ENCODE measurements at regions not wholly inside any gene's neighbourhood (a gene's known extent, or its start where the extent isn't known, plus 50 kb on each side); places are given as distances from the start of the nearest gene placed in this dataset.

DNA sequence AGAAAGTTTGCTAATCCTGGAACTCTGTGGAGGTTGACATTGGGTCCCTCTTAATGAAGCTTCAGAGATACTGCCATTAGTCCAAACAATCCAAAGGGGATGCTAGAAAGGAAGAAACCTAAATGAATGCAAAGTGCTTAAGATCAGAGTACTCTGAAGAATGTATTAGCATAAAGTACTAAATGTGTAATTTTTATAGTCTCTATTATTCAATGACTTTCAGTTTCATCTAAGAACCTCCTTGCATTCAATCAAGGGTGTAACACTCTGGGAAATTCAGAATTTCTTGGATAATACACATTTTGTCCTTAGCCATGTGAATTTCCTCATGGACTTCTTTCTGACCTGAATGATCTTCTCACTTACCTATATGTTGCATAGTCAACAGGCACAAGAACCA lies 1078.5 kb upstream of the ADGRL4 start:
- Histone ChIP-seq H3K27me3 (ENCODE audit: low read length) (no peaks in the 10 kb centered on the region), H3K27ac (ENCODE audit: low read depth, low read length) (no peak overlapping the region), H3K79me2 (ENCODE audit: insufficient read depth, low read length) (no peaks in the 10 kb centered on the region), H4K20me1 (ENCODE audit: low read depth, low read length) (no peaks in the 10 kb centered on the region), H3K4me2 (ENCODE audit: low read depth, low read length, poor library complexity, severe bottlenecking) (no peak overlapping the region), H3K9me2 (replicated peaks; ENCODE audit: insufficient read depth, low read length) (no peaks in the 10 kb centered on the region), H3K9ac (ENCODE audit: low read length) (no peak overlapping the region), H3K36me3 (ENCODE audit: low read length) (no peaks in the 10 kb centered on the region), H3K9me3 (ENCODE audit: insufficient read depth, low read length) (no peaks in the 10 kb centered on the region), H3K4me3 (ENCODE audit: insufficient read depth, low read length, poor library complexity, severe bottlenecking) (no peak overlapping the region), H2AFZ (ENCODE audit: low read depth, low read length, severe bottlenecking) (no peak overlapping the region), H3F3A (ENCODE audit: insufficient read depth) (no peaks in the 10 kb centered on the region)
- no peak for TF ChIP-seq EZH2phosphoT487 (conservative IDR thresholded peaks at IDR 0.05; ENCODE audit: low read length)
- TF ChIP-seq, protein P1, sequence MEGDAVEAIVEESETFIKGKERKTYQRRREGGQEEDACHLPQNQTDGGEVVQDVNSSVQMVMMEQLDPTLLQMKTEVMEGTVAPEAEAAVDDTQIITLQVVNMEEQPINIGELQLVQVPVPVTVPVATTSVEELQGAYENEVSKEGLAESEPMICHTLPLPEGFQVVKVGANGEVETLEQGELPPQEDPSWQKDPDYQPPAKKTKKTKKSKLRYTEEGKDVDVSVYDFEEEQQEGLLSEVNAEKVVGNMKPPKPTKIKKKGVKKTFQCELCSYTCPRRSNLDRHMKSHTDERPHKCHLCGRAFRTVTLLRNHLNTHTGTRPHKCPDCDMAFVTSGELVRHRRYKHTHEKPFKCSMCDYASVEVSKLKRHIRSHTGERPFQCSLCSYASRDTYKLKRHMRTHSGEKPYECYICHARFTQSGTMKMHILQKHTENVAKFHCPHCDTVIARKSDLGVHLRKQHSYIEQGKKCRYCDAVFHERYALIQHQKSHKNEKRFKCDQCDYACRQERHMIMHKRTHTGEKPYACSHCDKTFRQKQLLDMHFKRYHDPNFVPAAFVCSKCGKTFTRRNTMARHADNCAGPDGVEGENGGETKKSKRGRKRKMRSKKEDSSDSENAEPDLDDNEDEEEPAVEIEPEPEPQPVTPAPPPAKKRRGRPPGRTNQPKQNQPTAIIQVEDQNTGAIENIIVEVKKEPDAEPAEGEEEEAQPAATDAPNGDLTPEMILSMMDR (IDR thresholded peaks at IDR 0.05; ENCODE audit: insufficient read depth, low read length, poor library complexity, severe bottlenecking): no peak

DNA sequence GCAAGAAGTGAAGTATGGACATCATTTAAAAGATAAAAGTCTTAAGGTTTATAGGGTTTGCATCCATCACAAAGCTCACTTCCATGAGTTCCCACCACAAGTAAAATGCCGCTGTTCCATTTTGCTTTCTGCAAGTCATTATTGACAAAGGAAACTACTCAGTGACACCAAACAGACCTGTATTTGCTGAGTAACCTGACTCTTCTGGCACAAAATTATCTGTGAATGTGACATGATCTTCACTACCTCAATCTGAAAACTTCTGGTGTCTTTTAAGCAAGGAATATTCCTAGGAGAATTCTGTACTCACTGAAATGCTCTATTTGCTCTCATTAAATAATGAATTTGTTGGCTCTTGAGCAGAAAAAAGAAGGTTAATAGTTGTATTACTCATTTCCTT lies 1077.4 kb upstream of the ADGRL4 start:
- no peak overlapping the region for H3K4me3 ChIP-seq (ENCODE audit: insufficient read depth, low read length, poor library complexity, severe bottlenecking)
- H3K79me2 ChIP-seq (ENCODE audit: insufficient read depth, low read length): no peaks in the 10 kb centered on the region
- H3K9me3 ChIP-seq (ENCODE audit: insufficient read depth, low read length): no peaks in the 10 kb centered on the region
- no peaks in the 10 kb centered on the region for H3K9me2 ChIP-seq (replicated peaks; ENCODE audit: insufficient read depth, low read length)
- H3K27me3 ChIP-seq (ENCODE audit: low read length): no peaks in the 10 kb centered on the region
- no peaks in the 10 kb centered on the region for H3K36me3 ChIP-seq (ENCODE audit: low read length)
- TF ChIP-seq, protein P1 (IDR thresholded peaks at IDR 0.05; ENCODE audit: insufficient read depth, low read length, poor library complexity, severe bottlenecking): no peak
- TF ChIP-seq EZH2phosphoT487 (conservative IDR thresholded peaks at IDR 0.05; ENCODE audit: low read length): no peak
- no peaks in the 10 kb centered on the region for H4K20me1 ChIP-seq (ENCODE audit: low read depth, low read length)
- H3K9ac ChIP-seq (ENCODE audit: low read length): no peak overlapping the region
- no peak overlapping the region for H2AFZ ChIP-seq (ENCODE audit: low read depth, low read length, severe bottlenecking)
- H3K27ac ChIP-seq (ENCODE audit: low read depth, low read length): no peak overlapping the region
- no peaks in the 10 kb centered on the region for H3F3A ChIP-seq (ENCODE audit: insufficient read depth)
- no peak overlapping the region for H3K4me2 ChIP-seq (ENCODE audit: low read depth, low read length, poor library complexity, severe bottlenecking)

DNA sequence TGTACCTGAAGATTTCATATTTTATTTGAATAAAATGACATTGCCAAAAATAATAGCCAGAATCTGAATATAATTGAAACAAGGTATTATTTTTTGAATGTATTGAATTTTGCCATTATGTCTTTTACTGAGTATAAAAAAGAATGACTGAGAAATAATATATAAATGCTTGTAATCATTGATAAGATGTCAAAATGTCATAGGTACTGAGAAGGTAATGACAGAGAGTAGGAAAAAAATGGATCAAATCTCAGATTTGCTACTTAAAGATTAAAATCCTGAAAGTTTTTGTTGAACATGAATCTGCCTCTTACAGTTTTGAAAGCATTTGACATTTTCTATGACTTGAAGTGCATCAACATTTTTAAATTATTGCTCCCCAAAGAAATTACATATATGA lies 1069.9 kb upstream of the ADGRL4 start:
- TF ChIP-seq, protein P1 (IDR thresholded peaks at IDR 0.05; ENCODE audit: insufficient read depth, low read length, poor library complexity, severe bottlenecking): no peak
- TF ChIP-seq EZH2phosphoT487 (conservative IDR thresholded peaks at IDR 0.05; ENCODE audit: low read length): no peak
- no peak overlapping the region for H3K9ac ChIP-seq (ENCODE audit: low read length)
- H3K79me2 ChIP-seq (ENCODE audit: insufficient read depth, low read length): no peaks in the 10 kb centered on the region
- no peaks in the 10 kb centered on the region for H3K36me3 ChIP-seq (ENCODE audit: low read length)
- H2AFZ ChIP-seq (ENCODE audit: low read depth, low read length, severe bottlenecking): peak overlapping the region; percentile 68
- no peaks in the 10 kb centered on the region for H4K20me1 ChIP-seq (ENCODE audit: low read depth, low read length)
- no peaks in the 10 kb centered on the region for H3K9me2 ChIP-seq (replicated peaks; ENCODE audit: insufficient read depth, low read length)
- H3K4me2 ChIP-seq (ENCODE audit: low read depth, low read length, poor library complexity, severe bottlenecking): no peak overlapping the region
- no peaks in the 10 kb centered on the region for H3K27me3 ChIP-seq (ENCODE audit: low read length)
- no peaks in the 10 kb centered on the region for H3K9me3 ChIP-seq (ENCODE audit: insufficient read depth, low read length)
- H3K27ac ChIP-seq (ENCODE audit: low read depth, low read length): no peak overlapping the region
- no peak overlapping the region for H3K4me3 ChIP-seq (ENCODE audit: insufficient read depth, low read length, poor library complexity, severe bottlenecking)
- H3F3A ChIP-seq (ENCODE audit: insufficient read depth): 0 out of 2 replicates have a peak, but pooled peaks cover 3% of the 10 kb centered on the region

Measured in SU-DHL-6 (cell line).